ENCODE measurements at regions not wholly inside any gene's neighbourhood (a gene's known extent, or its start where the extent isn't known, plus 50 kb on each side); places are given as distances from the start of the nearest gene placed in this dataset.

- Histone ChIP-seq H3K4me2 (ENCODE audit: control insufficient read depth, insufficient read depth) (no peak overlapping the region), H4K20me1 (ENCODE audit: control insufficient read depth, insufficient read depth) (no peaks in the 10 kb centered on the region), H3K9me3 (replicated peaks; ENCODE audit: control insufficient read depth, insufficient read depth, low read length) (no peaks in the 10 kb centered on the region), H3K27me3 (replicated peaks in 1 of 2; ENCODE audit: control insufficient read depth in 2 of 2, insufficient read depth in 2 of 2, low read length in 1 of 2) (no peaks in the 10 kb centered on the region), H3K36me3 (ENCODE audit: control insufficient read depth in 2 of 2, insufficient read depth in 2 of 2, low read length in 1 of 2) (no peaks in the 10 kb centered on the region), H3K4me3 (no peak overlapping the region), H3K79me2 (ENCODE audit: control insufficient read depth, insufficient read depth, low read length) (no peaks in the 10 kb centered on the region), H2AFZ (ENCODE audit: control insufficient read depth, low read depth, low read length) (no peak overlapping the region), H3K4me1 (ENCODE audit: control insufficient read depth, insufficient read depth, low read length) (no peaks in the 10 kb centered on the region), H3K27ac (ENCODE audit: control insufficient read depth, insufficient read depth) (no peak overlapping the region), H3K9ac (ENCODE audit: control insufficient read depth, insufficient read depth, low read length) (no peak overlapping the region)
- intact Hi-C loops (cut with micrococcal nuclease; ENCODE audit: unreplicated experiment) (no loop called here), in situ Hi-C loops (cut with MboI) (no loop called here)
- ChIA-PET SMC1A (ENCODE audit: uncharacterized antibody, unreplicated experiment) (no interaction called here), CTCF (no interaction called here), POLR2A (no interaction called here), RAD21 (ENCODE audit: unreplicated experiment) (no interaction called here)
- DNase-seq (ENCODE audit: low read depth, low spot score) (no peak), FAIRE-seq (no peak), ATAC-seq (no peak)
- BruUV-seq (replicated peaks): no TSS peak
- 0% methylated on average over 1 of the region's 1 CpG for WGBS (ENCODE audit: insufficient coverage, insufficient replicate concordance, low lambda C conversion rate, missing lambda C conversion rate)
- no peak for TF ChIP-seq CHD1 (IDR thresholded peaks at IDR 0.05; ENCODE audit: low read depth, low read length)
- no peak for TF ChIP-seq TBL1XR1 (IDR thresholded peaks at IDR 0.05; ENCODE audit: low read depth, low read length)
- TF ChIP-seq TCF12 (IDR thresholded peaks at IDR 0.05; ENCODE audit: low read depth, low read length): no peak
- no peak for TF ChIP-seq IKZF2 (IDR thresholded peaks at IDR 0.05)
- TF ChIP-seq ZNF217 (IDR thresholded peaks at IDR 0.05): no peak
- no peak for TF ChIP-seq PBX3 (IDR thresholded peaks at IDR 0.05; ENCODE audit: insufficient replicate concordance, low read depth, low read length)
- no peak for TF ChIP-seq ZNF592 (IDR thresholded peaks at IDR 0.05)
- no peak for TF ChIP-seq ELK1 (IDR thresholded peaks at IDR 0.05; ENCODE audit: low read depth, low read length)
- TF ChIP-seq IRF3 (IDR thresholded peaks at IDR 0.05): no peak
- no peak for TF ChIP-seq SREBF1 (IDR thresholded peaks at IDR 0.05; ENCODE audit: low read length)
Measured at GRCh38 chr1:82848043-82848442, 1047.3 kb downstream of the ADGRL2 start.
